Fibroblast of skin of back (primary cell): ENCODE measurements at regions not wholly inside any gene's neighbourhood (a gene's known extent, or its start where the extent isn't known, plus 50 kb on each side); places are given as distances from the start of the nearest gene placed in this dataset.

Source experiments
- DNase-seq: peaks from one replicate; pipeline ENCODE4 v3.0.0-alpha.2; 2013

- no peak for DNase-seq
Observed at GRCh38 chr14:40476005-40476404, 1043.8 kb upstream of the FBXO33 start.

GRCh38 chr14:40467969-40468368 lies 1035.7 kb upstream of the FBXO33 start:
- DNase-seq: no peak

- no peak for DNase-seq
Observed at GRCh38 chr14:40464531-40464930, 1032.3 kb upstream of the FBXO33 start.

- no peak for DNase-seq
Observed at GRCh38 chr14:40463886-40464285, 1031.7 kb upstream of the FBXO33 start.

- no peak for DNase-seq
Observed at GRCh38 chr14:40452674-40453073, 1020.4 kb upstream of the FBXO33 start.

GRCh38 chr14:40447017-40447416 lies 1014.8 kb upstream of the FBXO33 start:
- no peak for DNase-seq

GRCh38 chr14:40445020-40445419 lies 1012.8 kb upstream of the FBXO33 start:
- DNase-seq: no peak

- no peak for DNase-seq
Observed at GRCh38 chr14:40436551-40436950, 1004.3 kb upstream of the FBXO33 start.

GRCh38 chr14:40417777-40418401 lies 985.7 kb upstream of the FBXO33 start:
- DNase-seq: peak; percentile 14

GRCh38 chr14:40416565-40416964 lies 984.3 kb upstream of the FBXO33 start:
- DNase-seq: no peak

GRCh38 chr14:40414386-40414785 lies 982.2 kb upstream of the FBXO33 start:
- DNase-seq: no peak

GRCh38 chr14:40413136-40413535 lies 980.9 kb upstream of the FBXO33 start:
- DNase-seq: no peak

- DNase-seq: no peak
Observed at GRCh38 chr14:40410708-40411107, 978.5 kb upstream of the FBXO33 start.

- DNase-seq: no peak
Observed at GRCh38 chr14:40402957-40403356, 970.7 kb upstream of the FBXO33 start.

- DNase-seq: no peak
Observed at GRCh38 chr14:40398981-40399380, 966.7 kb upstream of the FBXO33 start.

GRCh38 chr14:40394634-40395340 lies 962.6 kb upstream of the FBXO33 start:
- DNase-seq: peak; percentile 11

GRCh38 chr14:40393143-40393542 lies 960.9 kb upstream of the FBXO33 start:
- DNase-seq: no peak

- DNase-seq: no peak
Observed at GRCh38 chr14:40386433-40386832, 954.2 kb upstream of the FBXO33 start.

- DNase-seq: no peak
Observed at GRCh38 chr14:40374221-40374620, 942.0 kb upstream of the FBXO33 start.

GRCh38 chr14:40371011-40371410 lies 938.8 kb upstream of the FBXO33 start:
- no peak for DNase-seq

- DNase-seq: no peak
Observed at GRCh38 chr14:40368314-40368713, 936.1 kb upstream of the FBXO33 start.

GRCh38 chr14:40367717-40368116 lies 935.5 kb upstream of the FBXO33 start:
- no peak for DNase-seq

- DNase-seq: no peak
Observed at GRCh38 chr14:40365305-40365704, 933.1 kb upstream of the FBXO33 start.

GRCh38 chr14:40362856-40363255 lies 930.6 kb upstream of the FBXO33 start:
- DNase-seq: peak; percentile 4

- no peak for DNase-seq
Observed at GRCh38 chr14:40354754-40355153, 922.5 kb upstream of the FBXO33 start.
